ENCODE measurements at regions not wholly inside any gene's neighbourhood (a gene's known extent, or its start where the extent isn't known, plus 50 kb on each side); places are given as distances from the start of the nearest gene placed in this dataset.

DNA sequence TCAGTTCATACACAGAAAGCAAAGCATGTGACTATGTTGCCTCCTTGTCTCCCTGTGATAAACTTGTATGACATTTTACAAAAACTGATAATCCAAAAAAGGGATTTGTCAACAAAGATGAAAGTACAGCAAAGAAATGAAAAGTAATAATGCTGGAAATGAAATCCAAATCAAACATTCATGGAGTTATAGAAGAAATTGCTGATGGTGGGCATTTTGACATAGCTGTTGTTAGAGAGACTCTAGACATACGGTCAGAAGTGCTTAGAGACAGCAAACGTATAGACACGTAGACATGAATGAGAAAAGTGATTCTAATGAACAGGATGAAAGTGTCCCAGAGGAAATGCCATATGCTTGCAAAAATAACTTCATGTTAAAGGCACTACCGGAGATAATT is 186.9 kb upstream of the RGMB start:
- Mint-ChIP-seq H3K27ac (no peak overlapping the region), H3K27me3 (no peaks in the 10 kb centered on the region), H3K4me1 (no peaks in the 10 kb centered on the region), H3K9me3 (peaks cover 0 to 6% of the 10 kb centered on the region in 2 donors), H3K4me3 (no peak overlapping the region)
- no peak for DNase-seq
- no peak for ATAC-seq

DNA sequence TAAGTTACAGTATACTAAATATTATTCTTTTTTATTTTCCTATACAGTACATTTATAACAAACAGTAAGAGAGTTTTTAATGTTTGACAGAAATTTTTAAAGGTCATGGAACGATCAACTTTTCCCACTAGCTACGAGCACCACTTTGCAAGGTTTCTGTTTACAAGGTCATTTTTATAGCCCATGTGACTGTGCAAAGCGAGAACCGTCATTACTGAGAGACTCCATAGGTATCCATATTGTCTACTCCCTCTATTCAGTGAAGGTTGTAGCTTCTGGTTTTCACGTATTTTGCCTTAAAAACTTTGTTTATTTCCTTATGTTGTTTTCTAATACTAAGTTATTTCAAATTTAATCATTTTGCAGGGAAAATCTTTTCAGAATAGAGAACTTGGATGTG is 186.3 kb upstream of the RGMB start:
- no peak for ATAC-seq
- no peak overlapping the region for H3K4me3 Mint-ChIP-seq
- H3K4me1 Mint-ChIP-seq: no peaks in the 10 kb centered on the region
- H3K27ac Mint-ChIP-seq: no peak overlapping the region
- no peaks in the 10 kb centered on the region for H3K27me3 Mint-ChIP-seq
- no peak for DNase-seq
- peaks cover 0 to 6% of the 10 kb centered on the region in 2 donors for H3K9me3 Mint-ChIP-seq

DNA sequence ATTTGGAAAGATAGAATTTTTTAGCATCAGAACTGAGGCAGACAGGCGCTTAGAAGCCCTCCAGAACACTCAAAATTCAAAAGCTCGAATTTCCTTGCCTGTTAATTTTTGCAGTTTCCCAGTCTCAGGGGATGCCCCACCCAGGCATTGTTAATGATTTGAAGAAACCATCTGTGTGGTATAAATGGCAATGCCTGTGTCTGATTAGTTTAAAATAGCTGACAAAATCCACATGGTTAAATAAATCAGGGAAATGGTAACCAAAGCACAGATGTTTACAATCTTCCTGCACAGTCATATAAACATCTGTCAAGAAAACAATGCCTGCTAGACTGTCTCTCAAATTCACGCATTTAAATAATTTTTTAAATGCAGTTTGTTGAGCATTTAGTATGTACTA is 185.2 kb upstream of the RGMB start:
- no peaks in the 10 kb centered on the region for H3K4me1 Mint-ChIP-seq
- no peak overlapping the region for H3K27ac Mint-ChIP-seq
- no peak overlapping the region for H3K4me3 Mint-ChIP-seq
- no peaks in the 10 kb centered on the region for H3K27me3 Mint-ChIP-seq
- DNase-seq: no peak
- ATAC-seq: no peak
- H3K9me3 Mint-ChIP-seq: peaks cover 0 to 6% of the 10 kb centered on the region in 2 donors

DNA sequence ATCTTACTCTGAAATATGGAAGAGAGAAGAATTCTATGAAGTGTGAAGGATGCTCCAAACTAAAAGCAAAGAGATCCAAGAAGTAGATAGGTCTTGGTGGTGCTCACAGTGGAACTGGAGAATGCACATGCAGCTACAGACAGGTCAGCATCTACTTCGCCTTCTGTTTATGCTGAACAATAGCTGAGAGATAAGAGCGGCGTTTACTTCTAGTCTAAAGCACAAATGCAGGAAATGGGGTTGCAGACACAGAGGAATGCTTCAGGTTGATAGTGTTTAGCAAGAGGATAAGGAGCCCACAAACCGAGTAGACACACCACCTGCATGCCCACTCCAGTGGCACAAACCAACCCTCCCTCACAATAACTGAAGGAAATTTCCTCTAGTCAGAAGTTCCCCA is 180.0 kb upstream of the RGMB start:
- H3K4me3 Mint-ChIP-seq: no peak overlapping the region
- DNase-seq: no peak
- no peaks in the 10 kb centered on the region for H3K4me1 Mint-ChIP-seq
- peaks cover 0 to 11% of the 10 kb centered on the region in 2 donors for H3K9me3 Mint-ChIP-seq
- no peaks in the 10 kb centered on the region for H3K27me3 Mint-ChIP-seq
- no peak for ATAC-seq
- H3K27ac Mint-ChIP-seq: no peak overlapping the region

DNA sequence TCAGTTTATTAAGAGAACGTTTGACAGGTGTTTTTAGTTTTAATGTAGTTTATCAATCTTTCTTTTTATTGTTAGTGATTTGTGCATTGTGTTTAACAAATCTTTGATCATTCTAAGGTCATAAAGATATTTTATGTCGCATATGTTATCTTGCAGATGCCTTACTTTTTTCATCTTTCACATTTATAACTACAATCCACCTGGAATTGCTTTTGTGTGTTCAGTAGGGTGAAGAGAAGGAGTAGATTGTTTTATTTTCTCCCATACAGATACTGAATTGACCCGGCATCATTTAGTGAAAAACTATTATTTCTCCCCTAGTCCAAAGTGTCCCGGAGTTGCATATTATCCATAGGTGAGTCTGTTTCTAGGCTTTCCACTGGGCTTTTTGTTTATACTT is 179.4 kb upstream of the RGMB start:
- ATAC-seq (no peak), DNase-seq (no peak)
- H3K4me1 Mint-ChIP-seq: no peaks in the 10 kb centered on the region
- no peak overlapping the region for H3K4me3 Mint-ChIP-seq
- peaks cover 0 to 11% of the 10 kb centered on the region in 2 donors for H3K9me3 Mint-ChIP-seq
- H3K27me3 Mint-ChIP-seq: no peaks in the 10 kb centered on the region
- no peak overlapping the region for H3K27ac Mint-ChIP-seq

DNA sequence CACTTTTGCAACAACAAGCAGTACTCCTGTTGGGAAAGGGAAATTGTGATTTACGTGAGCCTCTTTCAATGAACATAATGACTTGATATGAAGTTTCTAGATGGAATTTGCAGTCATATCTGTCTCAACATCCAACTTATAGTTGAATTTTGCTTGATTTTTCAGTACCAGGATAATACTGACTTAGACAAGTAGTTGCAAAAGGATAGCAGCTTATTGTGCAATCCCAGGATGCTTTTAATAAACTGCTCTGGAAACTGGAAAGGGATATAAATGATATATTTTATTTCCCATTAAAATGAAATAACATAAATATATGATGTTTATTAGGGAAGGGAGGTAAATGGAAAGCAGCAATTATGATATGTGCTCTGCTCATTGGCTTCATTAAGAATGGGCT is 174.4 kb upstream of the RGMB start:
- Mint-ChIP-seq H3K27ac (no peak overlapping the region), H3K27me3 (no peaks in the 10 kb centered on the region)
- no peak for DNase-seq

DNA sequence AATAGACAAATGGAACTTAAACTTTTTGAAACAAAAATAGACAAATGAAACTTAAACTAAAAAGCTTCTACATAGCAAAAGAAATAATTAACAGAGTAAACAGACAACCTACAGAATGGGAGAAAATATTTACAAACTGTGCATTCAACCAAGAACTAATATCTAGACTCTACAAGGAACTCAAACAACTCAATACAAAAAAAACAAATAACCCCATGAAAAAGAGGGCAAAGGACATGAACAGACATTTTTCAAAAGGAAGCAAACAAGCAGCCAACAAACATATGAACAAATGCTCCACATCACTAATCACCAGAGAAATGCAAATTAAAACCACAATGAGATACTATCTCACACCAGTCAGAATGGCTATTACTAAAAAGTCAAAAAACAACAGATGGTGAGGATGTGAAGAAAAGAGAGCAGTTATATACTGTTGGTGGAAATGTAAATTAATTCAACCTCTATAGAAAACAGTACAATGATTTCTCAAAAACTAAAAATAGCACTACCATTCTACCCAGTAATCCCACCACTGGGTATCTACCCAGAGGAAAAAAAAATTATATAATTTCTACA is 170.8 kb upstream of the RGMB start:
- no peak overlapping the region for H3K27ac Mint-ChIP-seq
- no peak for ATAC-seq

More for the DNA sequence above, 174.4 kb upstream of the RGMB start:
- H3K9me3 Mint-ChIP-seq: peaks cover 5 to 6% of the 10 kb centered on the region in 2 donors
- no peak overlapping the region for H3K4me3 Mint-ChIP-seq
- H3K4me1 Mint-ChIP-seq: no peaks in the 10 kb centered on the region
- no peak for ATAC-seq

DNA sequence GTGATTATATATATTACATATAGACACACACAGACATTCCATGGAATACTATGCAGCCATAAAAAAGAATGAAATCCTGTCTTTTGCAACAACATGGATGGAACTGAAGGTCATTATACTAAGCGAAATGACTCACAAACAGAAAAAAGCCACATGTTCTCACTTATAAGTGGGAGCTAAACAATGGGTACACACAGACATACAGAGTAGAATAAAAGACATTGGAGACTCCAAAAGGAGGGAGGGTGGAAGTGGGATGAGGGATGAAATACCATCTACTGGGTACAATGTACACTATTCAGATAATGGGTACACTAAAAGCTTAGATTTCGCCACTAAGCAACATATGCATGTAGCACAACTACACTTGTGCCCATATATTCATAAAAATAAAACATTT is 170.0 kb upstream of the RGMB start:
- no peaks in the 10 kb centered on the region for H3K27me3 Mint-ChIP-seq
- no peak for ATAC-seq
- no peak overlapping the region for H3K27ac Mint-ChIP-seq
- peaks cover 0 to 5% of the 10 kb centered on the region in 2 donors for H3K9me3 Mint-ChIP-seq
- no peaks in the 10 kb centered on the region for H3K4me1 Mint-ChIP-seq
- H3K4me3 Mint-ChIP-seq: no peak overlapping the region
- DNase-seq: no peak

More for the DNA sequence above, 170.8 kb upstream of the RGMB start:
- no peak overlapping the region for H3K4me3 Mint-ChIP-seq
- no peaks in the 10 kb centered on the region for H3K4me1 Mint-ChIP-seq
- H3K27me3 Mint-ChIP-seq: no peaks in the 10 kb centered on the region
- DNase-seq: no peak
- peaks cover 0 to 5% of the 10 kb centered on the region in 2 donors for H3K9me3 Mint-ChIP-seq

DNA sequence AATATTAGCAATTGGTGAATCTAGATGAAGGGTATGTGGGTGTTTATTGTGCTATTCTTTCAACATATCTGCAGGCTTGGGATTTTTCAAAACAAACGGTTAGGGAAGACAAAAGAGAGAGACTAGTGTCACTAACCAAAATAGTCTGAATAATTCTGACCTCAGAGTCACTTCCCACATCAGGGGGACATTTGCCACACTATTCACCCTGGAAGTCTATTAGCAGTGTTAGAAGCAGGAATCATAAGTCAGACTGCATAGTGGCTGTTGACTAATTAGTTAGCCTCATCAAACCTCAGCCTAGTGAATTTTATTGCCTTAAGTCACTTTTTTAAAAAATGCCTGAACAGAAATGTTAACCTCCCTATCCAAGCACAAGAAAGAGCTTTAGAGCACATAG is 169.2 kb upstream of the RGMB start:
- DNase-seq: no peak

DNA sequence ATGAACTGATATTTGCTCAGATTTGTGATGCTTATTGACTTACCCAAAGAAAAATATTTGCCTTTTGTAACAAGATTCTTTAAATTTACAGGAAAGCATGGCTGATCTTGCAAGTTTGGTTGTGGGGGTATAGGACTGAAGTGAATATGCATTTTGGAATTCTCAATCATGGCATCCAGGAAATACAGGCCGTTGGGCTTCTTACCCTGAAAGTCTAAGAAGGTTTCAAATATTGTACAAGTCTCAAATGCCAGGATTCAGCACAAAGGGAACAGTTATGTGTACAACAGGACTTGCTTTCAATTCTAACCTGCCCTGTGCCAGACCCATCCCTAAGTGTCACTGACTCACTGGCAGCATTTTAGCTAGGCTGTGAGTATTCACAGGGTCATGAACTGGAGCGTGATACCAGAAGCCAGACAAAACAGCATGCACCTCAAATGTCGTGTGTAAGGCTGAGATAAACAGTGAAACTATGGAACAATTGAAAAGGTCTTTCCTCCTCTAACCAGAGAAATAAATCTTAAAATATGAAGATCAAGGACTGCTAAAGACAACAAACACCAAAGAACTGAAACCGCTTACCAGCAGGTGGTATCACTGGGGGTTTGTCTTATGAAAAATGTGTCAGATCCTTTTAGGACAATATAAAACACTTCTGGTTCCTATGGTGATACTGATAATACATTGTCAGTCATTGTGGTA is 168.6 kb upstream of the RGMB start:
- no peak for ATAC-seq
- peaks cover 0 to 5% of the 10 kb centered on the region in 2 donors for H3K9me3 Mint-ChIP-seq

More for the DNA sequence above, 169.2 kb upstream of the RGMB start:
- no peak overlapping the region for H3K4me3 Mint-ChIP-seq
- H3K4me1 Mint-ChIP-seq: no peaks in the 10 kb centered on the region
- peaks cover 0 to 5% of the 10 kb centered on the region in 2 donors for H3K9me3 Mint-ChIP-seq
- no peak overlapping the region for H3K27ac Mint-ChIP-seq
- no peak for ATAC-seq
- H3K27me3 Mint-ChIP-seq: no peaks in the 10 kb centered on the region

DNA sequence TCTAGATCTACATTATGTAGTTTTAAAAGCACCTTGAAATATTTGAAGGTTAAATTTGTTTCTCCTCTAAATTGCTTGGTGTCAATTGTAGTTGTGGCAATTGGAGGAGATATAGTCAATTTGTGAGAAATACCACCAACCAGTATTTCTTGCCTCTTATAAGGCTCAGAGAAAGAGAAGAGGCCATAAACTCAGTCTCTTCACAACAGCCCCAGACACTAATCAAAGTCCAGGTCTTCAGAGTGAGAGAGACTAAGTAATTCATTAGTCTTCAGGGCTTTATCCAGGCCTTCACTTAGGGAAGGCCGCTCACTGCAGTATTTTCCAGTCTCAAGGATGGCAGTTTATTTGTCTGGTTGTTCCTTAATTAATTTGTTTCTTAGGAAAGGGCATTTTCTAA is 168.0 kb upstream of the RGMB start:
- no peaks in the 10 kb centered on the region for H3K4me1 Mint-ChIP-seq
- peaks cover 0 to 5% of the 10 kb centered on the region in 2 donors for H3K9me3 Mint-ChIP-seq
- no peaks in the 10 kb centered on the region for H3K27me3 Mint-ChIP-seq
- no peak overlapping the region for H3K27ac Mint-ChIP-seq
- no peak overlapping the region for H3K4me3 Mint-ChIP-seq
- ATAC-seq: no peak
- no peak for DNase-seq

More for the DNA sequence above, 168.6 kb upstream of the RGMB start:
- Mint-ChIP-seq H3K27me3 (no peaks in the 10 kb centered on the region), H3K27ac (no peak overlapping the region), H3K4me1 (no peaks in the 10 kb centered on the region), H3K4me3 (no peak overlapping the region)
- no peak for DNase-seq

DNA sequence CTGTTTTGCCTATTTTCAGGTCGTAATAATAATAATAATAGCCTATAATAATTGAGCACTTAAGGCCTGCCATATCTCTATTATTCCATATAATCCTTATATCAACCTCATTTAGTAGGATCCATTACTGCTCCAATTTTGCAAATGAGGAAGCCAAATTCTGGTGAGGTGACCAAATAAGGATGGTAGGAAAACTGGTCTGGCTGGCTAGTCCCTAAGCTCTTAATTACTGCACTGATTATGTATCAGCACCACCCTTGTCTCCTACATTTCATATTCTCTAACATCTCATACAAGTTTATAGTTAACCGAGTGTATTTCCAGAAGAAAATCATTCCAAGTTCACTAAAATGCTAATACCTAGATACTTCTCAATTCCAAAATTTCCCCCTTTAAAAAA is 166.5 kb upstream of the RGMB start:
- H3K27me3 Mint-ChIP-seq: peaks cover 10% of the 10 kb centered on the region
- DNase-seq (no peak), ATAC-seq (no peak)
- H3K9me3 Mint-ChIP-seq: peaks cover 0 to under 1% of the 10 kb centered on the region in 2 donors
- H3K4me3 Mint-ChIP-seq: no peak overlapping the region
- H3K27ac Mint-ChIP-seq: no peak overlapping the region
- no peaks in the 10 kb centered on the region for H3K4me1 Mint-ChIP-seq

DNA sequence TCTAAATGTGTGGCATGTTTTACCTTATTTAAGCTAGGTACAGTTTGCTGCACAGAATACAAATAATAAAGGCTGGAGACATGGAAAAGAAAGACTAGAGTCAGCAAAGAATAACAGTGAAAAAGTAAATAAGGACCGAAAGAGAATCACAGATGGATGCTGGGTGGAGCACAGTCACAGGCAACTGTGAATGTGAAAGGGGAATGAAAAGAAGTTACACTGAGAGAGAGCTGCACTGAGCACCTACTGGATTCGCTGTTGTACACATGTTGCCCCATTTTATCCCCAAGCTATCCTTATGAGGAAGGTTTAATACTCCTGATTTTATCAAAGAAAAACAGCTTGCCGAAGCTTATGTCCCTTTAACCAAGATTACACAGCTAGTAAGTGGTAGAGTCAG is 165.4 kb upstream of the RGMB start:
- DNase-seq (no peak), ATAC-seq (no peak)
- Mint-ChIP-seq H3K4me3 (no peak overlapping the region), H3K27me3 (peaks cover 10% of the 10 kb centered on the region), H3K27ac (no peak overlapping the region), H3K9me3 (no peaks in the 10 kb centered on the region), H3K4me1 (no peaks in the 10 kb centered on the region)

DNA sequence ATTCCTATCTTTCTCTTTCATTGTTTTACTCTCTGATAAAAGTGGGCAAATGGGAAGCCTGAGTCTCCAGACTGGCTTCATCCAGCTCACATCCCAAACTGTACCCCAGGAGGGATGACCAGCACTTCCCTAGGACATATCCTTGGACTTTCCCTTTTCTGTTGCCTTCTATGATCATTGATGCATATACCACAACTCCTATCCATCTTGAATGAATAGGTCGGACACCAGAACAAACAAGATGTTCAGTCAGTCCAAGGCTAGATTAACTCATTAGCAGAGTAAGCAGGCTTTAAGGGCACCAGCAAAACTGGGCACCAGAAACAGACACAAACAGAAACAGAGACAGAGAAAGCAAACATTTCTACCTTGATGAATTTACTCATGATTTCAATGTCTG is 159.1 kb upstream of the RGMB start:
- Mint-ChIP-seq H3K4me3 (no peak overlapping the region), H3K9me3 (no peaks in the 10 kb centered on the region), H3K27me3 (peaks cover 10% of the 10 kb centered on the region), H3K4me1 (no peaks in the 10 kb centered on the region), H3K27ac (no peak overlapping the region)
- no peak for DNase-seq
- no peak for ATAC-seq

GRCh38 chr5:98621821-98622220 is 151.6 kb upstream of the RGMB start:
- peaks cover 10% of the 10 kb centered on the region for H3K27me3 Mint-ChIP-seq
- DNase-seq: no peak
- no peaks in the 10 kb centered on the region for H3K4me1 Mint-ChIP-seq
- ATAC-seq: no peak
- no peak overlapping the region for H3K27ac Mint-ChIP-seq
- H3K4me3 Mint-ChIP-seq: no peak overlapping the region
- no peaks in the 10 kb centered on the region for H3K9me3 Mint-ChIP-seq

GRCh38 chr5:98624145-98624880 is 149.2 kb upstream of the RGMB start:
- no peaks in the 10 kb centered on the region for H3K4me1 Mint-ChIP-seq
- DNase-seq: no peak
- H3K4me3 Mint-ChIP-seq: no peak overlapping the region
- H3K27me3 Mint-ChIP-seq: peaks cover 10% of the 10 kb centered on the region
- H3K27ac Mint-ChIP-seq: no peak overlapping the region
- no peaks in the 10 kb centered on the region for H3K9me3 Mint-ChIP-seq
- ATAC-seq: no peak
